GM19238 (cell line): ENCODE measurements at regions not wholly inside any gene's neighbourhood (a gene's known extent, or its start where the extent isn't known, plus 50 kb on each side); places are given as distances from the start of the nearest gene placed in this dataset.
"Not testable (repeated sequence)": the region's sequence is repeated elsewhere in the genome, so short reads cannot be mapped to it uniquely, and the experiment has no call there.

Source experiments
- DNase-seq: peaks from one replicate; pipeline ENCODE4 v3.0.0; 2011; ENCODE audit warnings: low spot score; ENCODE audit not compliant: insufficient read length

DNA sequence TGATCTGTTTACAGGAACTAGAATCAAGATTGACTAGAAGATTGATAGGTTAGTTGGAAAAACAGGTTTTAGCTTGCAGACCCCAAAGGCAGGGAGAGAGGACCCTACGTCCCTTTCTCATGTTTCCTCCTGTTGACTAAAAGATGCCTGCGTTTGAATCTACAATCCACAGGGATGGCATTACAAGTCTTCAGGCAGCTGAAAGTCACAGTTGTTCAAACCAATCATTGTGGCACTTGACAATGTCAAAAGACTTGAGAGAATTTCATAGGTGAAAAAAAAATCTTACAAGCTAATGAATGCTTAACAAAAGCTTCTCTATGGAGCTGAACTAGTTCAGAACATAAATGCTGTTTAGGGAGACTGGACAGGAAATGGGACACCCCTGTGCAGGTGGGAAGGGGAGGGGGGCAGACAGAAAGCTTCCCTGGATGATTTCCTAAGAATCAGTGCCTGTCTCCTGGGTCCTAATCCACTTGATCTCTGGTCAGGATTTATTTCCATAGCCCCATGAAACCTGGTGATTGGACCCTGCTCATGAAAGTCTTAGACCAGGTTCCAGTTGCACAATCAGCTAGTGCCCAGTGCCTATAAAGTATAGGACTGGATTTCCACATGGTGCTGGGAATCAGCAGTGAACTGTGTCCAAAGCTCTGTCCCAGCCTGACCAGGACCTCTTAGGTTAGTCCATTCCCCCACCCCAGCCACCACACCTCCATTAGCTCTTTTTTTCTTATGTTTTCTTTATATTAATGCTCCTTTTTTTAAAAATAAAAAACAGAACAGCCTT is 91.6 kb upstream of the BCAR3 start:
- no peak for DNase-seq

DNA sequence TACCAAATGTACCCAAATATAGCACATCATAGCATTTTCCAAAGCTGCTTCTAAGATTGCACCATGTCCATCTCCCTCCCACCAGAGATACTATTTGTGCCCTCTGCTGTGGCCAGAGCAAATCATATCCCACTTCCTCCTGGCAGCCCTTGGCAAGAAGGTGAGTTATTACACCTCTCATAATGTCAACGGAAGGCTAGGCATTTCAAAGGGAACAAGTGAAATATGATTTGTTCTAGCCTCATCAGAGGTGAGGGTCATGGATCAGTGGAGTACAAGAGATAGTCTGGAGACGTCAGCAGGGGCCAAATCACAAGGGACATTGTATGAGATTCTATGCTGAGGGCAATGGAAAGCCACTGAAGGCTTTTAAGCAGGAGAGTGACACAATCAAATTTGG is 90.2 kb upstream of the BCAR3 start:
- DNase-seq: no peak

DNA sequence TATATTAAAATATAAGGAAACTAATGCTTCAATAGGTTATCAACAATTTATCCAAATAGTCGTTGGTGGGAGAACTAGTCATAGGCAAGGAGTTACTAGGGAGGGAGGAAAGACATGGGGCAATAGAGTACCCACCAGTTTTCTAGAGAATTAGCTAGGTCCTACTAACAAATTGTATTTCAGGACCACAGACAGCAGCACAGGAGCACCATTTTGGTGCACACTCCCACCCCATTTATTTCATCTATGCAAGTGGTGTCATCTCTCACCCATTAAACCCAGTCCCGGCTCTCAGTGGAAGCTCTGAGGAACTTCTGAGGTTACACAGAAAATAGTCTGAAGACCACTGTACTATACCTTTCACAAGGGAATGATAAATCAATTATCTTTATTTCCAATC is 89.0 kb upstream of the BCAR3 start:
- no peak for DNase-seq

DNA sequence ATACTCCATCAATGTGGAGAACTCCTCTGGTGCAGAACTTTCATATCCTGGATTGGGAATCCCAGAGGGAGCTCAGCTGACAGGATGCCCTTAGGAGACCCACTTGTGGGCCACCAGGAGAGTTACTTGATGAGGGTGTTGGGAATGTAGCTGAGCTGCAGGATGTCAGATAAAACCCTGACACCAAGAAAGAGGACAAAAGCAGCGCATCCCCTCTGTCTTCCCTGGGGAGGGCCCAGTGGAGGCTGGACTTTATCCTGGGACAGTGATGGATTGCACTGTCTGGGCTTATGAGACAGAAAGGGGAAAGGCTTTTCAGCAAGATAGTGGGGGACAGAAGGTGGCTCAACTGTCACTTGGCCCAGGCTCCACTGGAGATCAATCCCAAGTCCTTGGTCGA is 88.1 kb upstream of the BCAR3 start:
- no peak for DNase-seq

DNA sequence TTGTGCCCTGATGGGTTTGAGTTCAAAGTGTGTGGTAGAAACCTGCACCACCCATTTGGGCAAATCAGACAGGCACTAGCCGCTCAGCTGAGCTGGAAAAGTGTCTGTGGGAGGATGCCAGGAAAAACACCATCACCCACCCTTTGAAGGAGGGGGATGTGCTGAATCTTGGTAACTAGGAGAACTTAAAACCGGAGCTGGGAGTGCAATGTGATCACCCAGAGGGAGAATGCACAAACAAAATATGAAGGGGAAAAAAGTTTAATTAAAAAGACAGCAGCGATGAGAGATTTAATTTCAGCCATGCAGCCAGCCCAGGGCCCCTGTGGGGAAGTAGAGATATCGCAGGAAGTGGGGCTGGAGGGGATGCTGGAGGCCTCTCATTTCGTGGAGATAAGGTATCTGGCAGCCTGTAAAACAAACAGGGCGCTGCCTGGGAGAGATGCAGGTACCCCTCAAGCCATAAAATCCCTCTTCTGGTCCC is 86.8 kb upstream of the BCAR3 start:
- DNase-seq: no peak

DNA sequence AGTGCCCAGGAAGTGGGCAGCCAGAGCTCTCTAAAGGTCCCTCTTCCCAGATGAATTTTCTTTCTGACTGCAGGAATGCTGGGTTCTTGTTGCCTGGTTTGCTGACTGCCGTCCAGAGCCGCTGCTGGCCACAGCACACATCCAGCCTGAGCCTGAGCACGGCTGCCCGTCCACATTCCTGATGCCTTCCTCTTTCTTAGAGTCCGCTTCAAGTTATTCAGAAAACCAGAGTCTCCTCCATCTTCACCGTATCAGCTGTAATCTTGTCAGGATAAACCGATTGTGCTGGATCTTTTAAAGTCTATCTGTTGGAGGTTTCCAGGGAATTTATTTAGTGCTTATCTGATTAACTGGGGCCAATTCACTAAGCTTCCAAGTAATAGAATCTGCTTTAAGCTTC is 84.8 kb upstream of the BCAR3 start:
- no peak for DNase-seq

DNA sequence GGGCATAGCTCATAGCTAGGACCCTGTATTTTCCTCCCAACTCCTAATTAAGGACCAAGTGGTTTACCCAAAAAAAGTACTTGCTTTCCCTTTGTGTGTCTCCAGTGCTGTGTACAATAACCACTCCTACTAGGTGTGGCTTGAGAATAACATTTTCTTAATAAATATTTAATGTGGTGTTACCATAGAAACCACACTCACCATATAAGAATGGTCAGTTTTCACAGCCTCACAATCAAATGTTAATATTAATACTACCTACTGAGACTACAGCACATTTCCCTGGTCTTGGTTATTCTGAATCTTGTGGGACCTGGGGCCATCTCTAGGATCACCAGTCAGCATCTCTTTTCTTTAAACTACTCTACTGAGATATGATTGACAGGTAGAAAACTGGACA is 83.5 kb upstream of the BCAR3 start:
- no peak for DNase-seq

DNA sequence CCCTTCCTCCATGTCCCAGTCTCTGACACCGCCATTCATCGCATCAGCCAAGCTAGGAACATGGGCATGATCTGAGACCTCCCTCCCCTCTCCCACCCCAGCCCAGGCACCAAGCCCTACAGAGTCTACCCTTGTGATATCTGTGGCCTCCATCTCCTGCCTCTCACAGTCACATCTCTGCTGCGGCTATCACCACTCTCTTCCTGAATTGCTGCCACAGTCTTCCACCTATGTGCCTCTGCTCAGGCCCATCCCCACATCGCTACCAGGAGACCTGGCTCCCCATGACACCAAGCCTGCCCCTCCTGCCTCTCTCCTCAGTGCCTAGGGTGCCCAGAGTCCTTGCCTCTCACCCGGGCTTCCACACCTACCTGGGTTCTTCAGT is 82.7 kb upstream of the BCAR3 start:
- no peak for DNase-seq

DNA sequence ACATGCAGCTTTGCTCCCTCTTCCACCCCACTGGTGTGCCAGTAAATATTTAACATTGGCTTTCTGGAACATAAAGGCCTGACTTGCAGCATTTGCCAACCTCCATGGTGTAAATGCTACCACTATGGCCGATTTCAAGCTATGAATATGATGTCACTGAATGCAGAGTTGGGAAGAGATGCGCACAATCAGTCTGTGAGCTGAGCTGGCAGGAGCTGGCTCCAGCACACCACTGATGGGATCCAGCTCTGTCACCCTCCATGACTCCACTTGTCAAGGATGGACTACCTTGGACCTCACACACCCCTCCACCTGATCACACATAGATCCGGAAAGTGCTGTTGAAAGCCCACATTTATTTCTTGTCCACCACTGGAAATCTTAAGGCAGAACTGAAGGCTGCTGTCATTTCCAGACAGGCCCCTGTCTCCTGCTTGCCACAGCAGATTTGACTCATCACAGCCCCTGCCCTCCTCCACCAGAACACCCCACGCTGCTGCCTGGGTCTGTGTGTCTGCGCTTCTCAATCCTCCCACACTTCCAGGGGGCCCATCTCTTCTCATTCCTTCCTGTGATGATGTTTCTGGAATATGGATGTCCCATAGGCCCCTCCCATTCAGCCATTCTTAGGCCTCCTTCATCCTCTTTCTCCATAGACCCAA is 82.2 kb upstream of the BCAR3 start:
- DNase-seq: no peak

DNA sequence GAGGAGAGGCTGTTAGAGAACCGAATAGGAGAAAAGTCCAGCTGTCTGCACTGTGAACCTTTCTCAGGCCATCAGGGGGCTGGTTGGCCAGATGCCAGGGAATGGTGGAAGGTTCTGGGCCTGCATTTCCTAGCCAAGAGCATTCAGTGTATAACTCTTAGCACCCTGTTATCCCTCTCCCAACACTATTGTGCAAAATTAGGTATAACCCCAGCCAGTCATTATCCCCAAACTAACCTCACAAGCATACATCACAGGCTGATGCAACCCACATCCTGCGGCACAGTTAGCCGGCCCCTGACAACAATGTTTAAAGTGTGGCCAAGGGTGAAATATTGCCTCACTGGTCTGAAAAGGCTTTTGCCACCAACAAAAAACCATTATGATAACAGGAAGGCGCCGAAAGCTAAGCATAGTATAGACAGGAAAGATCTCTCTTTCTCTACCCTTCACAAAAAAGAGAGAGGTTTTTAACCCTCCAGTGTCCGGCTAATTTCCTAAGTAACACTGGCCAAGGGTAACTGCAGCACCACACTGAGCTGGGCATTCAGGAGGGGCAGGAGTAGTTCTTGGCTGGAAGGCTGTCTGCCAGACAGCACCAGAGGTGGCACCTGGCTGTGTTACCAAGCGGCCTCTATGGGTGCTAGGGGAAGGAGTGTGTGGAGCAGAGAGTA is 77.3 kb upstream of the BCAR3 start:
- DNase-seq: no peak

DNA sequence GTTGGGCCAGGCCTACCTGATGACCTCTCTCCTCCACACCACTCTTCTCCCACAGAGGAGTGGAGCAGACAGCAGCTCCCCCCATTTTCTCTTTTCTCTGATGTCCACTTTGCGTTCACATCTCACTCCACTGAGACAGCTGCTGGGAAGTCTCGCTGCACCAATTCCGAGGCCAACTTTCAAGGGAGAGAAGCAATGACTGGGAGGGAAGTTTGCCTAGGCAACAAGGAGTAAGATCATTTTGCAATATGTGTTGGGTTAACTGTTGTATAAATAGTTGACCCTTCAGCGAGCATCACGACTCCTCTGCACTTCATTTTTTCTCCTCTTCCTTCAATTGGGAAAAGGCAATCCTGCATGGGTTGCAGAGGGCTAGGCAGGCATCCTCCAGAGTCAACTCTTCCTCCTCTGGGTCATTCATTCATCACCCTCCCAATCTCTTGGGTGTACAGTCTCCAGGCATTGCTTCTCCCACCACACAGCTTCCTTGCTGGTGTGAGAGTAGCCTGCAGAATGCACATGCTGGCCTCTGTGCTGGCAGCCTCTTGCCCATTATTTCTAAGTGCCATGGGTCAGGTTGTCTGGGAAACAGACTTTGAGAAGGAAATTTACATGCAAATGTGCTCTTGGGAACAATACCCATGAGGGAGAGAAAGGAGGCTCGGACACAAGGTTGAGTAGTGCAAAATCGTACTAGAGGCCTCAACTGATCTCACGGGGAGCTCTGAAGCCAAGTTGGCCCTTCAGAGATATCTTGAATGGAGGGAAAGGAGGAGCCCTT is 75.8 kb upstream of the BCAR3 start:
- DNase-seq: no peak

DNA sequence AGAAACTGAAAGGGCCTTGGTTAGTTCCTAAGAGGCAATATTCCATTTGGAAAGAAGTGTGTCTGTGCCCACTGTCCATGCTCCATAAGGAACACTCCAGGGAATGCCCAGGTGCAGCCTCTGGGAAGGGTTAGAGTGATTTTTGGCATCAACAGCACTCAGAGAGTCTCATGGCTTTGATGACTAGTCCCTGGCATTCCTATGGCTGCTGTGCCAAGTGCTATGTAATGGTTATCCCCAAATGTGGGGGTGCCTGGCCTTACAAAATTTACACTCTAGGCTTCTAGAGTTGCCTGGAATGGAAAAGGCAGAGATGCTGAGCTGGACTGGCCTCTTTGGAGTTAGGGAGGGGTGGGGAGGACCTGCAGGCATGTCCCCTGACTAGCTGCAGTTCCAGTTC is 75.0 kb upstream of the BCAR3 start:
- DNase-seq: no peak

DNA sequence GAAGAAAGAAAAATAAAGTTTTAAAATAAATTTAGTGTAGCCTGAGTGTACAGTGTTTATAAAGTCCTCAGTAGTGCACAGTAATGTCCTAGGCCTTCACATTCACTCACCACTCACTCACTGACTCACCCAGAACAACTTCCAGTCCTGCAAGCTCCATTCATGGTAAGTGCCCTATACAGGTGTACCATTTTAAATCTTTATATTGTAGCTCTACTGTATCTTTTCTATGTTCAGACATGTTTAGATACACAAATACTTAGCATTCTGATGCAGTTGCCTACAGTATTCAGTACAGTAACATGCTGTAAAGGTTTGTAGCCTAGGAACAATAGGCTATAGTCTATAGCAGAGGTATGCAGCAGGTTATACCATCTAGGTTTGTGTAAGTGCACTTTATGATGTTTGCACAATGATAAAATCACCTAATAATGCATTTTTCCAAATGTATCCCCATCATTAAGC is 73.6 kb upstream of the BCAR3 start:
- DNase-seq: not testable (repeated sequence)

DNA sequence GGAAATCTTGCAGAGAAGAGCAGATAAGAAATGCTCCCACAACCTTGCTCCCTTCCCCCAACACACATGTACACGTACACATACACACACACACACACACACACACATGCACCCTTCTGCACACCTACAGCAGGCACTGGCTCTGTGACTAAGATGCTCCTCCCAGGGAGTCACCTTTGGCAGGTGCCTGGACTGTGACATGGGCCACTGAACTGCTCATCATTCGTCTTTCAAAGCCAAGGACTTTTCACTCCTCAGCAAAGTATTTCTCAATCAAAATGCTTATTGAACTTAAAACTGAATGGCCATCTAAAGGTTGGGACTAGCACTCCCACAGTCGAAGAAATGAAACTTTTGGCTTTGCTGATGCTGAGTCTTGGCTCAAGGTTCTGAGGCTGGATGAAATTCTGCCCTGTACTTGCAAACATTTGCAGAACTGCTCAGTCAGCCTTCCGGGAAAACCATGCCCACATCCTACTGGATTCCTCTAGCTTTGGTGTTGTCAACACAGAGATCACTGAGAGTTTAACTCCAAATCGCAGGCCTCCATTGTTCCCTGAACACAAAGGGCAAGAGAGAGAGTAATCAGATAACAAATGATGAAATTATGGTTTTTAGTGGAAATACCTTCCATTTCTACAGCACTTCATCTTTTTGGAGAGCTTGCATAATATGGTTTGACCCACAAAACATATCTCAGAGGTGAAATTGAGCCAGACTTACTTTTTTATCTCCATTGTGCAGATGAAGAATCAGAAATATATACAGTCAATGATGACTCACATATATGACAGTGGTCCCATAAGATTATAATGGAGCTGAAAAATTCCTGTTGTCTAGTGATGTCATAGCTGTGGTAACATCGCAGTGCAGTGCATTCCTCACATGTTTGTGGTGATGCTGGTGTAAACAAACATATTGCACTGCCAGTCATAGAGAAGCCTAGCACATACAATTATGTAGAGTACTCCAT is 72.4 kb upstream of the BCAR3 start:
- DNase-seq: no peak

DNA sequence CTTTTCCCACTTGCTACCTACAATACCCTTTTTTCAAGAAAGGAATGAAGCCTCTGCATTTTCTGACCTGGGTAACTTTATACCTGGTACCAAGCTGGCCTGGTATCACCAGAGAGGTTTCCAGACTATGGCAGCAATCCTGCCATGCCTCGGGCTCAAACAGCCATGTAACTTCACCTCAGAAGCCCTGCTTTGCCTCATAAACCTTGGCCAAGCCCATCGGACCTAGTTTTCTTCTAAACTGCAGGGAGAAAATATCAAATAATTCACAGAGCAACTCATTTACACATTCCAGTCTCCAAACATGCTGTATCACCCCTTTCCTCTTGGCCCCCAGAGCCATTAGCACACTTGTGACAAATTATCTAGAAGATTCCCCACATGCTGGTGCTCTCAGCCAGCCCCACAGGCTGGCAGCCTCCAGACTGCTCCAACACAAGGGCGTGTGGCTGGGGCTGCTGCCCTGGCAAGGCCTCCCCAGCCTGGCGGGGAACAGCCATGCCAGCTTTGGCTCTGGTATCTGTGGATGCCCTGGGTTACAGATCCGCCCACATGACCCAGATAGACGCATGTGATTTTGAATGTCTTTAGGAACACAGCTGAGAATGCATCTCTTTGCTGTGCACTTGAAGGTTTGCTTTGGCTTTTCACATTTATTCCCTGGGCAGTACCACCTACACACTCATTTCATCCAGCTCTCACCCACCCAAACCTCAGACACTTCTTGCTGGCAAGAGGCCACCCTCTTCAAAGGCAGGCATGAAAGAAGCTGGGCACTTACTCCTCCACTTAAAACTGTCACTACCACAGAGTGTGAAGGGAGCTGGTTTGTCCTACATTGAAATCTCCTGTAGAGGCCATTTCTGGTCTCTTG is 70.0 kb upstream of the BCAR3 start:
- no peak for DNase-seq

DNA sequence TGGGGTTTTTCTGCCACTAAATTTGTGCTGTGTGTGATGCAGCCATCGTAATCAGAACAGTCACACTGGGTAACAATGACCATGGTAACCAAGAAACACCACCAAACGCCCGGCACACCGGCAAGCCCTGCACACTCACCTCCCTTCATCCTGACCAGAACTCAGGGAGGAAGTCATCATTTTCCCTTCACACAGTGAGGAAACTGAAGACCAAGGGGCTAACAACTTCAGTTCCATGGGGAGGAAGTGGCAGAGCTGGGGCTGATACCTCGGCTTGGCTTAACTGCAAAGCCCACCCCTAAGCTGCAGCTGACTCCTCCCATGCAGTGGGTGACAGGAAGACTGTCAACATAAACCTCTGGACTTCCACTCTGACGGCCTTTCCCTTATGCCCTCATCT is 69.3 kb upstream of the BCAR3 start:
- peak; percentile 25 for DNase-seq

DNA sequence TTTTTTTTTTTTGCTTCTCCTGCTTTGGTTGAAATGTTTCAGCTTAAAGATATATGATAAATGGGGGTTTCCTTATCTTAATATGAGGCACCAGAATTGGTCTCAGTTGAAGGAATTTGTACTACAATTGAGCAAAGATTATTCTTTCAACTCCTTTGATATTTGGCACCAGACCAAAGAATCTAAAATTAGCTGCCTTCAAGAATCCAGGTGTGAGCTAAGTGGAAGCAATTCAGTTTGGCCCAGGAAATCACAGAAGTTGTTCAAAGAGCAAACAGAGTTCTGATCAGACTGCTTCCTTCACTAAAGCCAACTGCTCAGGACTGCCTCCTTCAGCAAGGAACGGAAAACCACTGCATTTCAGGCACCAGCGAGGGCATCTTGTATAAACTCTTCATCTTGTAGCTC is 68.3 kb upstream of the BCAR3 start:
- peak; percentile 21 for DNase-seq

DNA sequence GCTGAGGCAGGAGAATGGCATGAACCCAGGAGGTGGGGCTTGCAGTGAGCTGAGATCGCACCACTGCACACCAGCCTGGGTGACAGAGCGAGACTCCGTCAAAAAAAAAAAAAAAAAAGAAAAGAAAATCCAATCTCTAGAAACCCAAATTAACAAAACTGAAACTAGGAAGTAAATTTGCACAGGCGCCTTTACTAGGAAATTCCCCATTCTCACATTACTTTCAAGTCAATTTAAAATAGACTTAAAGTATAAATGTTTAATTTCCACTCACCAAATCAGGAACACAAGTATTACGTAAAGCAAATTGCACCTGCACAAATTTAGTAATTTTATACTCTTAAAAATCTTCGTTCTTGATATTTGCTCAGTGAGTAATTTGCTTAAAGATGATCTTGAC is 67.8 kb upstream of the BCAR3 start:
- no peak for DNase-seq

DNA sequence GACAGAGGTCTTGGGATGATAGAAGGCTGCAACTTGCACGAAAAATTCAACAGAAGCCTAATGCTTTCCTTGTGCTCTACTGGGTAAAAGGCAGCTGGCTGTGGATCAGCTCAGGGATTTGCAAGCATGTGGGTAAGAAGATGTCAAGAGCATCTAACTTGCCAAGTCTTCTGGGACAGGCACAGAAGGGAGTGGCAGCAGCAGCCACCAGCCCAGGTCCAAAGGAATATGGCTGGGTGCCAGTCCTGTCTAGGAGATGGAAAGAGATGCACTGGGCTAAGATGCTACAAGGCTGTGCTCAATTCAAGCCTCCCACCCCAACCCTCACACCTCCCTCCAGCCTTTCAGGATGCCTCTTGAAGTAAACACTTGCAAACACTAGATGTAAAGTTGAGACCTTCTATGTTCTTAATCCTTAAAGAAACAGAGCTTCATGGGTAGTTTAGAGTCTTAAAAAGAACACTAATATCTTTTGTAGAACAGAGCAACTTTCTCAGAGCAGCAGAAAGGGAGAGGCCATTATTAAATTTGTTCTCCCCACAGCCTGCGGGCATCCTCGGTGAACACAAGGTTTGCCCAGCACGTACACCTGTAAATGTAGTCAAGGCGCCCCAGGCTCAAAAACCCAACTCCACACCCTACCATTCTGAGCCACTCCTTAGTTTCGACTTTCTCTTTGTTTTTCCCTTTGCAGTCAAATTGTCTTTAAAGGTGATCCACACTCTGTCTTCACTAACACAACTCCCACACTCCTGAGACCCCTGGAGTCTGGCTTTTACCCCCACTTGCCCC is 64.6 kb upstream of the BCAR3 start:
- no peak for DNase-seq
